CD4-positive, alpha-beta memory T cell (primary cell): ENCODE measurements at regions not wholly inside any gene's neighbourhood (a gene's known extent, or its start where the extent isn't known, plus 50 kb on each side); places are given as distances from the start of the nearest gene placed in this dataset.
A peak's percentile ranks its signal among the peaks of the same experiment; 100 is the strongest.
"Not testable (repeated sequence)": the region's sequence is repeated elsewhere in the genome, so short reads cannot be mapped to it uniquely, and the experiment has no call there.

Experiments
- CTCF ChIA-PET: fragments of 350-600 bp; sonication (Branson Sonifier 250); formaldehyde crosslinking; loops from one replicate; lab custom pipeline; 2021; ENCODE audit warnings: inconsistent platforms; ENCODE audit not compliant: partially characterized antibody; lab: Charles Lee
- POLR2A ChIA-PET: fragments of 350-600 bp; sonication (Branson Sonifier 250); formaldehyde crosslinking; loops from one replicate; lab custom pipeline; 2021; ENCODE audit not compliant: partially characterized antibody; lab: Charles Lee
- DNase-seq, 5 donors: peaks; one replicate each; pipeline versions ENCODE4 v3.0.0 to v3.0.0-alpha.2; 2020 to 2022; ENCODE audit warnings: mixed read lengths in 1 of 5
- H3K27ac ChIP-seq: one replicate; pipeline ENCODE4 v1.7.0; 2013; ENCODE audit warnings: low read depth, low read length
- H3K27me3 ChIP-seq: 2 replicates; pipeline ENCODE4 v1.7.0; 2013; ENCODE audit warnings: mild to moderate bottlenecking, low read length, moderate library complexity; ENCODE audit not compliant: insufficient read depth
- H3K36me3 ChIP-seq: 2 replicates; pipeline ENCODE4 v1.7.0; 2013; ENCODE audit warnings: mild to moderate bottlenecking, low read length, moderate library complexity; ENCODE audit not compliant: insufficient read depth
- H3K4me1 ChIP-seq: 2 replicates; pipeline ENCODE4 v1.7.0; 2013; ENCODE audit warnings: mild to moderate bottlenecking, low read length, moderate library complexity; ENCODE audit not compliant: insufficient read depth
- H3K4me3 ChIP-seq, 2 donors: one replicate each; pipeline ENCODE4 v1.7.0; 2013; ENCODE audit warnings: low read length in 2 of 2, mild to moderate bottlenecking in 1 of 2
- H3K9me3 ChIP-seq, 2 donors: one replicate each; pipeline ENCODE4 v1.7.0; 2013; ENCODE audit warnings: low read length in 2 of 2, control low read depth in 1 of 2; ENCODE audit not compliant: control insufficient read depth in 1 of 2
- H3K27ac Mint-ChIP-seq, 7 donors: one replicate each; pipeline ENCODE4 v1.8.0; 2020 to 2021; ENCODE audit warnings: mixed read lengths in 7 of 7, mild to moderate bottlenecking in 6 of 7, inconsistent platforms in 3 of 7, moderate library complexity in 3 of 7
- H3K27me3 Mint-ChIP-seq, 2 donors: one replicate each; pipeline ENCODE4 v1.8.0; 2020 to 2021; ENCODE audit warnings: mixed read lengths in 2 of 2
- H3K36me3 Mint-ChIP-seq, 2 donors: one replicate each; pipeline ENCODE4 v1.8.0; 2020 to 2021; ENCODE audit warnings: mixed read lengths in 2 of 2, inconsistent platforms in 1 of 2, mild to moderate bottlenecking in 1 of 2
- H3K4me1 Mint-ChIP-seq, 4 donors: one replicate each; pipeline ENCODE4 v1.8.0; 2020 to 2021; ENCODE audit warnings: mixed read lengths in 4 of 4, mild to moderate bottlenecking in 1 of 4
- H3K4me3 Mint-ChIP-seq, 8 donors: one replicate each; pipeline ENCODE4 v1.8.0; 2020 to 2021; ENCODE audit warnings: mixed read lengths in 8 of 8, mild to moderate bottlenecking in 7 of 8, moderate library complexity in 6 of 8, inconsistent platforms in 3 of 8
- H3K9me3 Mint-ChIP-seq, 8 donors: one replicate each; pipeline ENCODE4 v1.8.0; 2020 to 2021; ENCODE audit warnings: mixed read lengths in 8 of 8, mild to moderate bottlenecking in 5 of 8, inconsistent platforms in 3 of 8, moderate library complexity in 1 of 8
- intact Hi-C: fragments of 100-400 bp; cut with micrococcal nuclease; formaldehyde crosslinking; loops from one replicate; pipeline ENCODE4 v1.15.1; 2023

GRCh38 chr14:105723271-105723670 is 196.9 kb downstream of the TMEM121 start:
- H3K4me3 ChIP-seq, CTCF ChIA-PET, H3K27ac Mint-ChIP-seq, H3K4me3 Mint-ChIP-seq, POLR2A ChIA-PET, H3K9me3 ChIP-seq, DNase-seq, H3K4me1 Mint-ChIP-seq, H3K27ac ChIP-seq, H3K27me3 ChIP-seq, intact Hi-C loops, H3K36me3 Mint-ChIP-seq, H3K36me3 ChIP-seq, H3K4me1 ChIP-seq, H3K27me3 Mint-ChIP-seq: not testable (repeated sequence)
- peaks cover 0 to 24% (median 14%) of the 10 kb centered on the region in 8 donors for H3K9me3 Mint-ChIP-seq

GRCh38 chr14:105723776-105724175 is 197.4 kb downstream of the TMEM121 start:
- CTCF ChIA-PET, DNase-seq: not testable (repeated sequence)

GRCh38 chr14:105729825-105730368 is 203.5 kb downstream of the TMEM121 start:
- H3K27me3 Mint-ChIP-seq, CTCF ChIA-PET, POLR2A ChIA-PET, H3K27ac ChIP-seq, DNase-seq, H3K4me1 ChIP-seq, H3K4me1 Mint-ChIP-seq, H3K4me3 Mint-ChIP-seq, H3K27ac Mint-ChIP-seq, H3K36me3 ChIP-seq, H3K9me3 ChIP-seq, intact Hi-C loops, H3K36me3 Mint-ChIP-seq, H3K4me3 ChIP-seq, H3K27me3 ChIP-seq: not testable (repeated sequence)
- H3K9me3 Mint-ChIP-seq = peaks cover 0 to 24% (median 14%) of the 10 kb centered on the region in 8 donors

More at GRCh38 chr14:105723776-105724175, 197.4 kb downstream of the TMEM121 start:
- H3K4me1 Mint-ChIP-seq, intact Hi-C loops, H3K27me3 Mint-ChIP-seq, H3K27ac ChIP-seq, H3K4me1 ChIP-seq, H3K4me3 ChIP-seq, H3K27me3 ChIP-seq, H3K4me3 Mint-ChIP-seq, H3K27ac Mint-ChIP-seq, H3K36me3 Mint-ChIP-seq, H3K36me3 ChIP-seq, POLR2A ChIA-PET, H3K9me3 ChIP-seq: not testable (repeated sequence)
- peaks cover 0 to 27% (median 16%) of the 10 kb centered on the region in 8 donors for H3K9me3 Mint-ChIP-seq

GRCh38 chr14:105730731-105731130 is 204.3 kb downstream of the TMEM121 start:
- H3K27me3 Mint-ChIP-seq, DNase-seq, H3K4me1 Mint-ChIP-seq, POLR2A ChIA-PET, CTCF ChIA-PET, H3K27ac ChIP-seq, H3K27ac Mint-ChIP-seq, H3K27me3 ChIP-seq, H3K36me3 ChIP-seq, H3K4me3 Mint-ChIP-seq, intact Hi-C loops, H3K4me1 ChIP-seq, H3K9me3 ChIP-seq, H3K36me3 Mint-ChIP-seq, H3K4me3 ChIP-seq: not testable (repeated sequence)
- peaks cover 0 to 20% (median 10%) of the 10 kb centered on the region in 8 donors for H3K9me3 Mint-ChIP-seq

GRCh38 chr14:105731221-105731985 is 205.0 kb downstream of the TMEM121 start:
- CTCF ChIA-PET, H3K27me3 ChIP-seq, H3K4me1 ChIP-seq, intact Hi-C loops, H3K4me3 ChIP-seq, H3K36me3 Mint-ChIP-seq, DNase-seq, POLR2A ChIA-PET, H3K27me3 Mint-ChIP-seq, H3K36me3 ChIP-seq, H3K4me3 Mint-ChIP-seq, H3K27ac ChIP-seq, H3K27ac Mint-ChIP-seq, H3K9me3 ChIP-seq, H3K4me1 Mint-ChIP-seq: not testable (repeated sequence)
- H3K9me3 Mint-ChIP-seq = peaks cover 0 to 19% (median 10%) of the 10 kb centered on the region in 8 donors

GRCh38 chr14:105733081-105734065 is 207.0 kb downstream of the TMEM121 start:
- no peak overlapping the region for H3K4me3 Mint-ChIP-seq
- ChIA-PET CTCF (no interaction called here), POLR2A (no interaction called here)
- H3K4me1 Mint-ChIP-seq = no peaks in the 10 kb centered on the region
- H3K36me3 ChIP-seq = no peaks in the 10 kb centered on the region
- no peak for DNase-seq
- no peaks in the 10 kb centered on the region for H3K27me3 ChIP-seq
- no peak overlapping the region for H3K4me3 ChIP-seq
- intact Hi-C loops = no loop called here
- H3K36me3 Mint-ChIP-seq = no peaks in the 10 kb centered on the region
- H3K27me3 Mint-ChIP-seq = peaks cover 4 to 6% of the 10 kb centered on the region in 2 donors
- H3K9me3 ChIP-seq = no peaks in the 10 kb centered on the region
- peak overlapping the region in 1 of 7 donors; percentile 61 for H3K27ac Mint-ChIP-seq
- H3K4me1 ChIP-seq = no peaks in the 10 kb centered on the region
- peaks cover 0 to 9% (median 2%) of the 10 kb centered on the region in 8 donors for H3K9me3 Mint-ChIP-seq
- H3K27ac ChIP-seq = no peak overlapping the region

GRCh38 chr14:105734241-105734640 is 207.9 kb downstream of the TMEM121 start:
- H3K4me3 Mint-ChIP-seq, H3K4me1 Mint-ChIP-seq, H3K36me3 ChIP-seq, H3K27ac ChIP-seq, H3K36me3 Mint-ChIP-seq, H3K27me3 Mint-ChIP-seq, POLR2A ChIA-PET, H3K4me1 ChIP-seq, H3K27ac Mint-ChIP-seq, H3K9me3 ChIP-seq, H3K4me3 ChIP-seq, H3K27me3 ChIP-seq, intact Hi-C loops, CTCF ChIA-PET, DNase-seq, H3K9me3 Mint-ChIP-seq: not testable (repeated sequence)
